Uterus (tissue), 2 donors: ENCODE measurements at regions not wholly inside any gene's neighbourhood (a gene's known extent, or its start where the extent isn't known, plus 50 kb on each side); places are given as distances from the start of the nearest gene placed in this dataset.

Source experiments
- CTCF ChIP-seq, 4 experiments: fragments of 200-600 bp in 2 of 4; fragments of 450-650 bp in 2 of 4; sonication (generic) in 2 of 4; IDR thresholded peaks; one replicate each; pipeline ENCODE4 v1.5.1; 2016 to 2019; ENCODE audit warnings: antibody characterized with exemption in 4 of 4, mild to moderate bottlenecking in 2 of 4, moderate library complexity in 1 of 4
- POLR2A ChIP-seq, 2 donors: fragments of 450-650 bp; IDR thresholded peaks; one replicate each; pipeline ENCODE4 v1.6.1; 2016; ENCODE audit warnings: antibody characterized with exemption in 2 of 2, mild to moderate bottlenecking in 1 of 2, moderate library complexity in 1 of 2

GRCh38 chr2:81077396-81077795 lies 772.8 kb upstream of the LRRTM1 start:
- TF ChIP-seq CTCF (IDR thresholded peaks at IDR 0.05), result no peak
- TF ChIP-seq POLR2A (IDR thresholded peaks at IDR 0.05), result no peak
